ENCODE measurements at regions not wholly inside any gene's neighbourhood (a gene's known extent, or its start where the extent isn't known, plus 50 kb on each side); places are given as distances from the start of the nearest gene placed in this dataset.

- H3K4me3 ChIP-seq (ENCODE audit: low read depth, low read length), result no peak overlapping the region
- TF ChIP-seq, protein P1, sequence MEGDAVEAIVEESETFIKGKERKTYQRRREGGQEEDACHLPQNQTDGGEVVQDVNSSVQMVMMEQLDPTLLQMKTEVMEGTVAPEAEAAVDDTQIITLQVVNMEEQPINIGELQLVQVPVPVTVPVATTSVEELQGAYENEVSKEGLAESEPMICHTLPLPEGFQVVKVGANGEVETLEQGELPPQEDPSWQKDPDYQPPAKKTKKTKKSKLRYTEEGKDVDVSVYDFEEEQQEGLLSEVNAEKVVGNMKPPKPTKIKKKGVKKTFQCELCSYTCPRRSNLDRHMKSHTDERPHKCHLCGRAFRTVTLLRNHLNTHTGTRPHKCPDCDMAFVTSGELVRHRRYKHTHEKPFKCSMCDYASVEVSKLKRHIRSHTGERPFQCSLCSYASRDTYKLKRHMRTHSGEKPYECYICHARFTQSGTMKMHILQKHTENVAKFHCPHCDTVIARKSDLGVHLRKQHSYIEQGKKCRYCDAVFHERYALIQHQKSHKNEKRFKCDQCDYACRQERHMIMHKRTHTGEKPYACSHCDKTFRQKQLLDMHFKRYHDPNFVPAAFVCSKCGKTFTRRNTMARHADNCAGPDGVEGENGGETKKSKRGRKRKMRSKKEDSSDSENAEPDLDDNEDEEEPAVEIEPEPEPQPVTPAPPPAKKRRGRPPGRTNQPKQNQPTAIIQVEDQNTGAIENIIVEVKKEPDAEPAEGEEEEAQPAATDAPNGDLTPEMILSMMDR (IDR thresholded peaks at IDR 0.05; ENCODE audit: borderline replicate concordance, insufficient read depth, low read depth, low read length), result no peak
Observed at GRCh38 chr3:86733257-86733656, 257.7 kb downstream of the VGLL3 start.

DNA sequence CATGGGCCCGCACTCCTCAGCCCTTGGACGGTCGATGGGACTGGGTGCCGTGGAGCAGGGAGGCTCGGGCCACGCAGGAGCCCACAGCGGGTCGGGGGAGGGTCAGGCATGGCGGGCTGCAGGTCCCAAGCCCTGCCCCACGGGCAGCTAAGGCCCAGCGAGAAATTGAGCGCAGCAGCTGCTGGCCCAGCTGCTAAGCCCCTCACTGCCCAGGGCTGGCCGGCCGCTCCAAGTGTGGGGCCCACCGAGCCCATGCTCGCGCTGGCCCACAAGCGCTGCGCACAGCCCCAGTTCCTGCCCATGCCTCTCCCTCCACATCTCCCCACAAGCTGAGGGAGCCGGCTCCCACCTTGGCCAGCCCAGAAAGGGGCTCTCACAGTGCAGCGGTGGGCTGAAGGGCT is 259.4 kb downstream of the VGLL3 start:
- TF ChIP-seq, protein P1 (IDR thresholded peaks at IDR 0.05; ENCODE audit: borderline replicate concordance, insufficient read depth, low read depth, low read length), result no peak

GRCh38 chr3:86723433-86723832 is 267.5 kb downstream of the VGLL3 start:
- TF ChIP-seq, protein P1 (IDR thresholded peaks at IDR 0.05; ENCODE audit: borderline replicate concordance, insufficient read depth, low read depth, low read length), result no peak
- H3K4me3 ChIP-seq (ENCODE audit: low read depth, low read length), result no peak overlapping the region

More for the DNA sequence above, 259.4 kb downstream of the VGLL3 start:
- no peak overlapping the region for H3K4me3 ChIP-seq (ENCODE audit: low read depth, low read length)

GRCh38 chr3:86711634-86712033 is 279.3 kb downstream of the VGLL3 start:
- TF ChIP-seq, protein P1 (IDR thresholded peaks at IDR 0.05; ENCODE audit: borderline replicate concordance, insufficient read depth, low read depth, low read length), result no peak
- H3K4me3 ChIP-seq (ENCODE audit: low read depth, low read length), result no peak overlapping the region

DNA sequence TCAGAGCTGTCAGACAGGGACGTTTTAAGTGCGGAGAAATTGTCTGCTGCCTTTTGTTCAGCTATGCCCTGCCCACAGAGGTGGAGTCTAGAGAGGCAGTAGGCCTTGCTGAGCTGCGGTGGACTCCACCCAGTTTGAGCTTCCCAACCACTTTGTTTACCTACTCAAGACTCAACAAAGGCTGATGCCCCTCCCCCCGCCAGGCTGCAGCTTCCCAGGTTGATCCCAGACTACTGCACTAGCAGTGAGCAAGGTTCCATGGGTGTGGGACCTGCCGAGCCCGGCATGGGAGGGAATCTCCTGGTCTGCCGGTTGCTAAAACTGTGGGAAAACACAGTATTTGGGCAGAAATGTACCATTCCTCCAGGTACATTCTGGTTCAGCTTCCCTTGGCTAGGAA is 282.1 kb downstream of the VGLL3 start:
- H3K4me3 ChIP-seq (ENCODE audit: low read depth, low read length), result no peak overlapping the region
- TF ChIP-seq, protein P1 (IDR thresholded peaks at IDR 0.05; ENCODE audit: borderline replicate concordance, insufficient read depth, low read depth, low read length), result no peak

- no peak overlapping the region for H3K4me3 ChIP-seq (ENCODE audit: low read depth, low read length)
- TF ChIP-seq, protein P1 (IDR thresholded peaks at IDR 0.05; ENCODE audit: borderline replicate concordance, insufficient read depth, low read depth, low read length), result peak; percentile 39; the same call in 1 of the 2 replicates
Observed at GRCh38 chr3:86702381-86702958, 288.5 kb downstream of the VGLL3 start.

DNA sequence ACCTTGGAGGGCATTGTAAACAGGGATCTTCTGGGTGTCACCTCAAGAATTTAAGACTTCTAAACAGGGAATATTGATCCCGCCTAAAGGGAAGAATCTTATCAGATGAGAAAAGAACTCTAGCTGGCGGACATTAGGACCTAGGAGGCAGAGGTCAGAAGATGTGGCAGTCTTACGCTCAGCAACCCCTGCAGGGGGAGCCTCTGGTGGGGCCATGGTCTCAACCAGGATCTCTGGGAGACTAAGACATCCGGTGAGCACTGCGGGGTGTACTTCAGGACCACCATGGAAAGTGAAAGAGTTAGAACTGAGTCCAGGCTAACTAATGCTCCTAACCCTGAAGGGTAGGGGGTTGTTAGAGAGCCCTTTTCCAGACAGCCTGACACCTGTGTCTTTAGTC is 295.2 kb downstream of the VGLL3 start:
- no peak overlapping the region for H3K4me3 ChIP-seq (ENCODE audit: low read depth, low read length)
- TF ChIP-seq, protein P1 (IDR thresholded peaks at IDR 0.05; ENCODE audit: borderline replicate concordance, insufficient read depth, low read depth, low read length), result no peak
